Psoas muscle (tissue), 7 donors: ENCODE measurements at regions not wholly inside any gene's neighbourhood (a gene's known extent, or its start where the extent isn't known, plus 50 kb on each side); places are given as distances from the start of the nearest gene placed in this dataset.
A peak's percentile ranks its signal among the peaks of the same experiment; 100 is the strongest.

Experiments
- ATAC-seq, 4 donors: fragments of 200-7000 bp; cut with Tn5 transposase; one replicate each; pipeline ENCODE4 v1.9.1; 2020; ENCODE audit warnings: moderate library complexity in 3 of 4, mild to moderate bottlenecking in 2 of 4
- DNase-seq, 2 donors: peaks; one replicate each; pipeline ENCODE4 v3.0.0-alpha.2; 2020
- H3K27ac ChIP-seq: fragments of 200-600 bp; one replicate; pipeline ENCODE4 v1.8.0; 2022
- H3K27me3 ChIP-seq, 3 donors: fragments of 200-600 bp in 1 of 3; one replicate each; pipeline versions ENCODE4 v1.6.1 to v1.8.0; 2013 to 2022; ENCODE audit warnings: low read length in 2 of 3, mild to moderate bottlenecking in 2 of 3, moderate library complexity in 1 of 3; ENCODE audit not compliant: insufficient read depth in 3 of 3
- H3K36me3 ChIP-seq, 2 donors: fragments of 200-600 bp in 1 of 2; one replicate each; pipeline versions ENCODE4 v1.6.1 to v1.8.0; 2013 to 2022; ENCODE audit warnings: low read depth in 1 of 2, mild to moderate bottlenecking in 1 of 2, moderate library complexity in 1 of 2; ENCODE audit not compliant: insufficient read depth in 1 of 2
- H3K4me1 ChIP-seq: fragments of 200-600 bp; one replicate; pipeline ENCODE4 v1.8.0; 2022
- H3K4me3 ChIP-seq: fragments of 200-600 bp; one replicate; pipeline ENCODE4 v1.8.0; 2022; ENCODE audit warnings: mild to moderate bottlenecking
- H3K9me3 ChIP-seq: fragments of 200-600 bp; one replicate; pipeline ENCODE4 v1.8.0; 2022
- WGBS, 3 donors: extraction: QIAGEN DNeasy Blood & Tissue Kit; methylation state at CpG; one replicate each; pipeline versions ENCODE4 v1.1.6 to v1.1.7; 2013; 5-methylcytosine and 5-hydroxymethylcytosine counted together
- intact Hi-C, 2 donors: fragments of 100-400 bp; cut with DNase I; formaldehyde crosslinking; loops; one replicate each; pipeline versions ENCODE4 v1.11.0 to v1.14.2; 2022
- TF ChIP-seq, protein P1 (sequence below): fragments of 200-600 bp; IDR thresholded peaks from one replicate; pipeline ENCODE4 v1.8.0; 2022; ENCODE audit warnings: antibody characterized with exemption
- donor health status: healthy with polysubstance abuse.
- donor health status: DM: no; HTN: no; CAD: no; lungs with moderate emphysema.
- donor health status: Bipolar disorder and iron deficiency.
- donor health status: healthy.
- donor health status: DM: yes; HTN: yes; CAD: no.
- donor health status: DM: no; HTN: no; CAD: no.
- donor health status: DM: yes; HTN: yes; CAD: no.

DNA sequence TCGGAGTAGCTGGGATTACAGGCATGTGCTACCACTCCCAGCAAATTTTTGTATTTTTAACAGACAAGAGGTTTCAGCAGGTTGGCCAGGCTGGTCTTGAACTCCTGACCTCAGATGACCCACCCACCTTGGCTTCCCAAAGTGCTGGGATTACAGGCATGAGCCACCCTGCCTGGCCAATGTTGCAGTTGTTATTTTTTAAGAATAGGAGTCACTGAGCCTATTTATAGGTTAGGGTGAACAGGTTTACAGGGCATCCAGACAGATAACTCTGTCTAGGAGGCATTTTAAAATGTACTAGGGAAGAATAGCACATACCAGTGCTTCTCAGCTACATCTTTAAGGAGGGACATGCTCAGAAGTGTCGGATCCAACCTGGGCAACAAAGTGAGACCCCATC is 60.1 kb upstream of the BNC2 start:
- no peaks in the 10 kb centered on the region for H3K36me3 ChIP-seq
- ATAC-seq: peak in 2 of 4 donors; percentile 53 to 86
- TF ChIP-seq, protein P1, sequence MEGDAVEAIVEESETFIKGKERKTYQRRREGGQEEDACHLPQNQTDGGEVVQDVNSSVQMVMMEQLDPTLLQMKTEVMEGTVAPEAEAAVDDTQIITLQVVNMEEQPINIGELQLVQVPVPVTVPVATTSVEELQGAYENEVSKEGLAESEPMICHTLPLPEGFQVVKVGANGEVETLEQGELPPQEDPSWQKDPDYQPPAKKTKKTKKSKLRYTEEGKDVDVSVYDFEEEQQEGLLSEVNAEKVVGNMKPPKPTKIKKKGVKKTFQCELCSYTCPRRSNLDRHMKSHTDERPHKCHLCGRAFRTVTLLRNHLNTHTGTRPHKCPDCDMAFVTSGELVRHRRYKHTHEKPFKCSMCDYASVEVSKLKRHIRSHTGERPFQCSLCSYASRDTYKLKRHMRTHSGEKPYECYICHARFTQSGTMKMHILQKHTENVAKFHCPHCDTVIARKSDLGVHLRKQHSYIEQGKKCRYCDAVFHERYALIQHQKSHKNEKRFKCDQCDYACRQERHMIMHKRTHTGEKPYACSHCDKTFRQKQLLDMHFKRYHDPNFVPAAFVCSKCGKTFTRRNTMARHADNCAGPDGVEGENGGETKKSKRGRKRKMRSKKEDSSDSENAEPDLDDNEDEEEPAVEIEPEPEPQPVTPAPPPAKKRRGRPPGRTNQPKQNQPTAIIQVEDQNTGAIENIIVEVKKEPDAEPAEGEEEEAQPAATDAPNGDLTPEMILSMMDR: no peak
- no peaks in the 10 kb centered on the region for H3K9me3 ChIP-seq
- intact Hi-C loops: no loop called here
- H3K27ac ChIP-seq: no peak overlapping the region
- H3K27me3 ChIP-seq: no peaks in the 10 kb centered on the region
- no peaks in the 10 kb centered on the region for H3K4me1 ChIP-seq
- H3K4me3 ChIP-seq: no peak overlapping the region
- no peak for DNase-seq
- 88 to 93% (median 89%) methylated on average over 2 of the region's 2 CpGs for WGBS, 3 donors

DNA sequence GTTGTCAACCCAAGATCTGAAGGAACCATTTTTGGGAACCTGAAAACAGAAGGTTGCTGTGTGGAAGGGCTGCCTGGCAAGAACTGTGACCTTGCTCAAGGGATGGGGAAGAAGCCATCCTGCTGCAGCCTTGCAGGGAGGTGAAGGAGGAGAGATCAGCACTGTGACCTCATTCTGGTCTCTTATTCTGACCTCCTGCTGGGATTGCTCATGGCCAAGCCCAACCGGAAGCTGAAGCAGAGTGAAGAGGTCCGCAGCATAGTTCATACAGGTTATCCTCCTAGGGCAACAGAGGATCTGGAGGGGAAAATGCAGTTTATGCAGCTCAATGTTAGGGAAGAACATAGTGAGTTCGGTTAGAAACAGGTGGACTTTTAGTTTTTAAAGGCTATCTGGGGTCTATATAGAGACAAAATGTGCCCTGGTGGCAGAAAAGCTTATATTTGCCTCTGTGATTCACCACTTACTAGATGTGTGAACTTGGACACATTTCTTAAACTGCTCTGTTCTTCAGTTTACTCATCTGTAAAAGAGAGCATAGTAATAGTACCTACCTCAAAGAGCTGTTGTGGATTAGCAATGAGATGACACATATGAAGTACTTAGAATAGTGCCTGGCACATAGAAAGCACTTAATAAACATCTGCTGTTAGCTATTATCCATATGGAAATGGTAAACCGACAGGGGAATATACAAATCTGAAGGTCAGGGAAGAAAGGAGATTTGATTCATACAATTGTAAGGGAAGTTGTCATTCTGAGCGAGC is 57.9 kb upstream of the BNC2 start:
- H3K36me3 ChIP-seq: no peaks in the 10 kb centered on the region
- H3K27me3 ChIP-seq: no peaks in the 10 kb centered on the region
- TF ChIP-seq, protein P1: no peak
- H3K4me1 ChIP-seq: no peaks in the 10 kb centered on the region
- intact Hi-C loops: no loop called here
- 71 to 75% (median 73%) methylated on average over 5 of the region's 5 CpGs for WGBS, 3 donors
- no peak overlapping the region for H3K27ac ChIP-seq
- ATAC-seq (no peak), DNase-seq (no peak)
- H3K9me3 ChIP-seq: no peaks in the 10 kb centered on the region
- no peak overlapping the region for H3K4me3 ChIP-seq

DNA sequence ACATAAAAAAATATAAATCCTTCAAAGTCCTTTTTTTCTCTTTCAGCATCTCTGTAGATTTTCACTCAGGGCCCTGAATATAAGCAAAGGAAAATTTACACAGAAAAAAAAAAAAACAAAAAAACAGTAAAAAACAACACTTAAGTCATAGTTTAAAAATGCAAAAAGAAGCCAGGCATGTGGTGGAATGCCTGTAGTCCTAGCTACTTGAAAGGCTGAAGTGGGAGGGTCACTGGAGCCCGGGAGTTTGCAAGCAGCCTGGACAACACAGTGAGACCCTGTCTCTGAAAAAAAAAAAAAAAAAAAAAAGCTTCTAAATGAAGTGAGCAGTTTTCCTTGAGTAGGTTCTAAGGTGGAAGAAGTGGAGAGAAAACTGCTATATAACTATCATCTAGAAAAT is 55.0 kb upstream of the BNC2 start:
- Histone ChIP-seq H3K9me3 (no peaks in the 10 kb centered on the region), H3K4me1 (no peaks in the 10 kb centered on the region), H3K36me3 (no peaks in the 10 kb centered on the region), H3K27me3 (no peaks in the 10 kb centered on the region), H3K4me3 (no peak overlapping the region), H3K27ac (no peak overlapping the region)
- DNase-seq: no peak
- 52 to 78% (median 62%) methylated on average over 1 of the region's 1 CpG for WGBS, 3 donors
- TF ChIP-seq, protein P1: no peak
- intact Hi-C loops: no loop called here
- ATAC-seq: no peak

DNA sequence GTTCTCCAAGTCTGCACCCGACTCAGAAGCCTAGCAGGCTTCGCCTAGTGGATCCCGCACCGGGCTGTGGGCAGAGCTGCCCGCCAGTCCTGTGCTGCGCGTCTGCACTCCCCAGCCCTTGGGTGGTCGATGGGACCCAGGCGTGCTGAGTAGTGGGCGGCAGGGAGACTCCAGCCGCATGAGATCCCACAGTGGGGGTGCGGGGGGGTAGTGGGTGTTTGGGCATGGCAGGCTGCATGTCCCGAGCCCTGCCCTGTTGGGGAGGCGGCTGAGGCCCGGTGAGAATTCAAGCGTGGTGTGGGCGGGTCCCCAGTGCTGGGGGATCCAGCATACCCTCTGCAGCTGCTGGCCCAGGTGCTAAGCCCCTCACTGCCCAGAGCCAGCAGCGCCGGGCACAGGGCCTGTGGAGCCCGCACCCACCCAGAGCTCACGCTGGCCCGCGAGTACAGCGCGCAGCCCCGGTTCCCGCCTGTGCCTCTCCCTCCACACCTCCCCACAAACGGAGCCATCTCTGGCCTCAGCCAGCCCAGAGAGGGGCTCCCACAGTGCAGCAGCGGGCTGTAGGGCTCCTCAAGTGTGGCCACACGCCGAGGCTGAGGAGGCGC is 53.9 kb upstream of the BNC2 start:
- ATAC-seq (no peak), DNase-seq (no peak)
- Histone ChIP-seq H3K9me3 (no peaks in the 10 kb centered on the region), H3K4me3 (no peak overlapping the region), H3K27ac (no peak overlapping the region), H3K36me3 (no peaks in the 10 kb centered on the region), H3K4me1 (no peaks in the 10 kb centered on the region), H3K27me3 (no peaks in the 10 kb centered on the region)
- WGBS, 3 donors: 97% methylated on average over 32 of the region's 32 CpGs
- TF ChIP-seq, protein P1: no peak
- intact Hi-C loops: no loop called here
